Natural killer cell (primary cell): ENCODE measurements at regions not wholly inside any gene's neighbourhood (a gene's known extent, or its start where the extent isn't known, plus 50 kb on each side); places are given as distances from the start of the nearest gene placed in this dataset.

Experiments used
- ATAC-seq, 3 donors: fragments of 150-1000 bp in 2 of 3; fragments of 200-7000 bp in 1 of 3; cut with Tn5 transposase; 1 replicate in 1 of 3; 2 replicates in 2 of 3; pipeline ENCODE4 v1.10.0; 2021; ENCODE audit warnings: mild to moderate bottlenecking in 2 of 3, moderate library complexity in 2 of 3
- DNase-seq, 2 donors: peaks; one replicate each; pipeline versions ENCODE4 v3.0.0 to v3.0.0-alpha.2; 2013 to 2021; ENCODE audit warnings: mixed read lengths in 1 of 2
- H3K27ac ChIP-seq: one replicate; pipeline ENCODE4 v1.5.1; 2013; ENCODE audit warnings: mild to moderate bottlenecking, low read length
- H3K27me3 ChIP-seq: one replicate; pipeline ENCODE4 v1.6.1; 2013; ENCODE audit warnings: low read length; ENCODE audit not compliant: control insufficient read depth, insufficient read depth
- H3K36me3 ChIP-seq: one replicate; pipeline ENCODE4 v1.6.1; 2013; ENCODE audit warnings: low read length; ENCODE audit not compliant: control insufficient read depth, insufficient read depth
- H3K4me1 ChIP-seq: one replicate; pipeline ENCODE4 v1.6.1; 2013; ENCODE audit warnings: low read length; ENCODE audit not compliant: control insufficient read depth, insufficient read depth
- H3K4me3 ChIP-seq: one replicate; pipeline ENCODE4 v1.5.1; 2013; ENCODE audit warnings: low read length
- H3K9me3 ChIP-seq: one replicate; pipeline ENCODE4 v1.6.1; 2013; ENCODE audit warnings: low read length; ENCODE audit not compliant: control insufficient read depth, insufficient read depth
- H3K27ac Mint-ChIP-seq, 2 donors: one replicate each; pipeline ENCODE4 v1.8.0; 2022; ENCODE audit warnings: mild to moderate bottlenecking in 2 of 2, mixed read lengths in 2 of 2, moderate library complexity in 1 of 2
- H3K27me3 Mint-ChIP-seq, 2 donors: one replicate each; pipeline ENCODE4 v1.8.0; 2022; ENCODE audit warnings: low read depth in 2 of 2, mixed read lengths in 2 of 2
- H3K36me3 Mint-ChIP-seq: one replicate; pipeline ENCODE4 v1.8.0; 2022; ENCODE audit warnings: mixed read lengths
- H3K4me1 Mint-ChIP-seq, 2 donors: one replicate each; pipeline ENCODE4 v1.8.0; 2022; ENCODE audit warnings: mixed read lengths in 2 of 2
- H3K4me3 Mint-ChIP-seq: one replicate; pipeline ENCODE4 v1.8.0; 2022; ENCODE audit warnings: mild to moderate bottlenecking, moderate library complexity, mixed read lengths
- H3K9me3 Mint-ChIP-seq, 2 donors: one replicate each; pipeline ENCODE4 v1.8.0; 2022; ENCODE audit warnings: mixed read lengths in 2 of 2
- CTCF ChIP-seq: fragments of 200-600 bp; IDR thresholded peaks from one replicate; pipeline ENCODE4 v1.8.0; 2022; ENCODE audit warnings: antibody characterized with exemption
- WGBS: methylation state at CpG from one replicate; pipeline ENCODE4 v1.1.7; 2013; ENCODE audit warnings: missing lambda C conversion rate; ENCODE audit not compliant: insufficient coverage; 5-methylcytosine and 5-hydroxymethylcytosine counted together
- intact Hi-C: fragments of 100-400 bp; cut with micrococcal nuclease; formaldehyde crosslinking; loops from one replicate; pipeline ENCODE4 v1.14.2; 2022

GRCh38 chr2:120561379-120562035 is 174.2 kb upstream of the GLI2 start:
- ATAC-seq, result no peak

GRCh38 chr2:120562218-120563005 is 173.3 kb upstream of the GLI2 start:
- peaks cover 0 to 4% of the 10 kb centered on the region in 2 donors for H3K27me3 Mint-ChIP-seq
- no peak for TF ChIP-seq CTCF
- ATAC-seq (no peak), DNase-seq (no peak)
- Histone ChIP-seq H3K9me3 (no peaks in the 10 kb centered on the region), H3K4me3 (no peak overlapping the region), H3K27me3 (no peaks in the 10 kb centered on the region), H3K27ac (no peak overlapping the region), H3K4me1 (no peaks in the 10 kb centered on the region), H3K36me3 (no peaks in the 10 kb centered on the region)
- no peaks in the 10 kb centered on the region for H3K4me1 Mint-ChIP-seq
- H3K36me3 Mint-ChIP-seq, result no peaks in the 10 kb centered on the region
- 89% methylated on average over 18 of the region's 18 CpGs for WGBS
- H3K9me3 Mint-ChIP-seq, result no peaks in the 10 kb centered on the region
- intact Hi-C loops, result no loop called here
- H3K4me3 Mint-ChIP-seq, result no peak overlapping the region
- no peak overlapping the region for H3K27ac Mint-ChIP-seq

More at GRCh38 chr2:120561379-120562035, 174.2 kb upstream of the GLI2 start:
- Mint-ChIP-seq H3K9me3 (no peaks in the 10 kb centered on the region), H3K36me3 (no peaks in the 10 kb centered on the region), H3K27ac (no peak overlapping the region), H3K4me3 (no peak overlapping the region), H3K27me3 (peaks cover 0 to 4% of the 10 kb centered on the region in 2 donors), H3K4me1 (no peaks in the 10 kb centered on the region)
- no peak for DNase-seq
- no peaks in the 10 kb centered on the region for H3K36me3 ChIP-seq
- no peaks in the 10 kb centered on the region for H3K9me3 ChIP-seq
- intact Hi-C loops, result no loop called here
- TF ChIP-seq CTCF, result no peak
- H3K4me3 ChIP-seq, result no peak overlapping the region
- no peaks in the 10 kb centered on the region for H3K27me3 ChIP-seq
- no peak overlapping the region for H3K27ac ChIP-seq
- H3K4me1 ChIP-seq, result no peaks in the 10 kb centered on the region
- 64% methylated on average over 11 of the region's 11 CpGs for WGBS

GRCh38 chr2:120563616-120564015 is 172.1 kb upstream of the GLI2 start:
- Mint-ChIP-seq H3K4me3 (no peak overlapping the region), H3K36me3 (no peaks in the 10 kb centered on the region), H3K27ac (no peak overlapping the region), H3K9me3 (no peaks in the 10 kb centered on the region), H3K4me1 (no peaks in the 10 kb centered on the region), H3K27me3 (no peaks in the 10 kb centered on the region)
- ATAC-seq, result no peak
- no peak overlapping the region for H3K4me3 ChIP-seq
- H3K9me3 ChIP-seq, result no peaks in the 10 kb centered on the region
- 50% methylated on average over 1 of the region's 2 CpGs for WGBS
- intact Hi-C loops, result no loop called here
- no peaks in the 10 kb centered on the region for H3K27me3 ChIP-seq
- no peak for DNase-seq
- no peak overlapping the region for H3K27ac ChIP-seq
- H3K36me3 ChIP-seq, result no peaks in the 10 kb centered on the region
- H3K4me1 ChIP-seq, result no peaks in the 10 kb centered on the region
- TF ChIP-seq CTCF, result no peak
